ENCODE measurements at regions not wholly inside any gene's neighbourhood (a gene's known extent, or its start where the extent isn't known, plus 50 kb on each side); places are given as distances from the start of the nearest gene placed in this dataset.

DNA sequence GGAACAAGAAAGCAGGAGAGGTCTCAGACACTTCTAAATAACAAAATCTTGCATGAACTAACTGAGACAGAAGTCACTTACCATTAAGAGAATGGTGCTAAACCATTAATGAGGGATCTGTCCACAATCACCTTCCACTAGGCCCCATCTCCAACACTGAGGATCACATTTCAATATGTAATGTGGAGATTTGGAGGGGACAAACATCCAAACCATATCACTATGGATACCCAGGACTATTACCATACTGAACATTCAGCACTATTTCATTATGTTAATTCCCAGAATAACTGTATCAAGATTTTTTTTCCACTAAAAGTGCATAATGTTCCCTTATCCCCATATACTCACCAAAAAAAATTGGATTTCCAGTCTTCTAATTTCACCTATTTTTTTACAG, 491.8 kb downstream of the LMO7 start:
- Histone ChIP-seq H4K20me1 (replicated peaks; ENCODE audit: control insufficient read depth, extremely low read depth, insufficient read depth, low read length) (no peaks in the 10 kb centered on the region), H3K9me1 (replicated peaks; ENCODE audit: control insufficient read depth, extremely low read depth, insufficient read depth, low read length) (no peaks in the 10 kb centered on the region), H3K4me2 (ENCODE audit: insufficient read depth, low read length) (no peak overlapping the region), H3K36me3 (ENCODE audit: control insufficient read depth in 2 of 2, extremely low read depth in 1 of 2, insufficient read depth in 2 of 2, low read length in 2 of 2) (no peaks in the 10 kb centered on the region), H3K79me2 (ENCODE audit: control insufficient read depth, insufficient read depth, low read length) (no peaks in the 10 kb centered on the region), H3K27me3 (ENCODE audit: control insufficient read depth in 2 of 2, insufficient read depth in 2 of 2, low read length in 2 of 2) (no peaks in the 10 kb centered on the region), H3K27ac (ENCODE audit: insufficient read depth, low read depth, low read length) (no peak overlapping the region), H3K9me3 (replicated peaks; ENCODE audit: control insufficient read depth, insufficient read depth, low read length) (no peaks in the 10 kb centered on the region), H2AFZ (ENCODE audit: low read depth, low read length) (no peak overlapping the region), H3K9ac (replicated peaks; ENCODE audit: extremely low read depth, insufficient read depth, low read length) (no peak overlapping the region), H3K4me1 (ENCODE audit: control insufficient read depth, extremely low read depth, insufficient read depth, low read length) (no peaks in the 10 kb centered on the region), H3K4me3 (replicated peaks in 1 of 3; ENCODE audit: insufficient read depth in 1 of 3, low read depth in 1 of 3, low read length in 3 of 3) (no peak overlapping the region)
- TF ChIP-seq POLR2AphosphoS5 (IDR thresholded peaks at IDR 0.05; ENCODE audit: insufficient read depth, low read depth, low read length) (no peak), EZH2 (IDR thresholded peaks at IDR 0.05; ENCODE audit: borderline replicate concordance, low read depth, low read length, severe bottlenecking) (no peak), MYC (IDR thresholded peaks at IDR 0.05; ENCODE audit: low read depth, low read length) (no peak), JUN (IDR thresholded peaks at IDR 0.05; ENCODE audit: borderline replicate concordance, insufficient read depth, insufficient read length, low read depth) (no peak), POLR2A (IDR thresholded peaks at IDR 0.05; ENCODE audit: low read depth, low read length) (no peak), GATA2 (IDR thresholded peaks at IDR 0.05; ENCODE audit: insufficient read depth, insufficient read length, low read depth, low read length) (no peak), FOS (IDR thresholded peaks at IDR 0.05; ENCODE audit: borderline replicate concordance, insufficient read depth, low read length) (no peak)
- TF ChIP-seq, protein P1, sequence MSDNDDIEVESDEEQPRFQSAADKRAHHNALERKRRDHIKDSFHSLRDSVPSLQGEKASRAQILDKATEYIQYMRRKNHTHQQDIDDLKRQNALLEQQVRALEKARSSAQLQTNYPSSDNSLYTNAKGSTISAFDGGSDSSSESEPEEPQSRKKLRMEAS (IDR thresholded peaks at IDR 0.05; ENCODE audit: insufficient read depth, insufficient read length) = no peak
- TF ChIP-seq, protein P2, sequence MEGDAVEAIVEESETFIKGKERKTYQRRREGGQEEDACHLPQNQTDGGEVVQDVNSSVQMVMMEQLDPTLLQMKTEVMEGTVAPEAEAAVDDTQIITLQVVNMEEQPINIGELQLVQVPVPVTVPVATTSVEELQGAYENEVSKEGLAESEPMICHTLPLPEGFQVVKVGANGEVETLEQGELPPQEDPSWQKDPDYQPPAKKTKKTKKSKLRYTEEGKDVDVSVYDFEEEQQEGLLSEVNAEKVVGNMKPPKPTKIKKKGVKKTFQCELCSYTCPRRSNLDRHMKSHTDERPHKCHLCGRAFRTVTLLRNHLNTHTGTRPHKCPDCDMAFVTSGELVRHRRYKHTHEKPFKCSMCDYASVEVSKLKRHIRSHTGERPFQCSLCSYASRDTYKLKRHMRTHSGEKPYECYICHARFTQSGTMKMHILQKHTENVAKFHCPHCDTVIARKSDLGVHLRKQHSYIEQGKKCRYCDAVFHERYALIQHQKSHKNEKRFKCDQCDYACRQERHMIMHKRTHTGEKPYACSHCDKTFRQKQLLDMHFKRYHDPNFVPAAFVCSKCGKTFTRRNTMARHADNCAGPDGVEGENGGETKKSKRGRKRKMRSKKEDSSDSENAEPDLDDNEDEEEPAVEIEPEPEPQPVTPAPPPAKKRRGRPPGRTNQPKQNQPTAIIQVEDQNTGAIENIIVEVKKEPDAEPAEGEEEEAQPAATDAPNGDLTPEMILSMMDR (IDR thresholded peaks at IDR 0.05; ENCODE audit: extremely low read depth in 1 of 2, insufficient read depth in 1 of 2, low read depth in 1 of 2, low read length in 2 of 2) = no peak
- POLR2A ChIA-PET = no interaction called here
- FAIRE-seq (no peak), DNase-seq (ENCODE audit: low read depth, low spot score) (no peak)
- dilution Hi-C loops (cut with MboI; ENCODE audit: extremely low pct_ligation_motif_present, low sequenced_read_pairs) = no loop called here
- intact Hi-C loops (cut with micrococcal nuclease) = no loop called here
- BruUV-seq (replicated peaks) = no TSS peak
- CTCF ChIA-PET = no interaction called here

Measured in endothelial cell of umbilical vein (primary cell).